ENCODE measurements at regions not wholly inside any gene's neighbourhood (a gene's known extent, or its start where the extent isn't known, plus 50 kb on each side); places are given as distances from the start of the nearest gene placed in this dataset.

DNA sequence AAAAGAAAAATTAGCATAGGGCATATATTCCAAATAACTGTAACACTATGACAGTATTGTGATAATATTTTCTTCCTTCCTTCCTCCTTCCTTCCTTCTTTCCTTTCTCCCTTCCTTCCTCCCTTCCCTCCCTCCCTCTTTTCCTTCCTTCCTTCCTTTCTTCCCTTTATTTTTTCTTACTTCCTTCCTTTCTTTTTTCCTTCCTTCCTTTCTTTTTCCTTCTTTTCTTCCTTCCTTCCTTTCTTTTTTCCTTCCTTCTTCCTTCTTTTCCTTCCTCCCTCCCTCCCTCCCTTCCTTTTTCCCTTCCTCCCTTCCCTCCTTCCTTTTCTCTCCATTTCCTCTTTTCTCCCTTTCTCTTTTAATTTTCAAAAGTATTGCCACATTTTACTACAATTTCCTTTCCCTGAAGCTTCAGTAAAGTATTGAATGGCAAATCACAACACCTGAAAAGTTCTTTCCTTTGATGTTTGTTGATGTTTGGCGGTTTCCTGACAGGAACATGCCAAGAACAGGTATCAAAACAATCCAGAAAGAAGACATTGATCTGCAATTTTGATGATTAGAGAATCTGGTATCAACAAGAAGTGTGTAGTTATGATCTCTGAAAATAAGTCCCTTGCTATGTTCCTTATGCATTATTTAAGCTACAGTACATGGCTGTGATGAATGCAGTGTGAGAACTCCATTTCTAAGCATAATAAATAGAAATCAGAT lies 253.1 kb upstream of the EDIL3 start:
- Mint-ChIP-seq H3K9me3 (no peaks in the 10 kb centered on the region), H3K4me3 (no peak overlapping the region), H3K36me3 (ENCODE audit: low read depth) (no peaks in the 10 kb centered on the region), H3K4me1 (ENCODE audit: low read depth) (no peaks in the 10 kb centered on the region), H3K27ac (no peak overlapping the region), H3K27me3 (no peaks in the 10 kb centered on the region)
- Histone ChIP-seq H3K27ac (ENCODE audit: low read depth in 1 of 2, low read length in 2 of 2) (no peak overlapping the region), H3K4me1 (ENCODE audit: insufficient read depth, low read length) (no peaks in the 10 kb centered on the region), H3K27me3 (ENCODE audit: control insufficient read depth in 1 of 2, insufficient read depth in 2 of 2, low read length in 2 of 2) (no peaks in the 10 kb centered on the region), H3K36me3 (ENCODE audit: insufficient read depth, low read length) (no peaks in the 10 kb centered on the region), H3K9me3 (ENCODE audit: control insufficient read depth in 1 of 2, insufficient read depth in 1 of 2, low read length in 2 of 2) (peaks cover 0 to 17% of the 10 kb centered on the region in 2 experiments), H3K4me3 (ENCODE audit: low read length) (no peak overlapping the region)
- ChIA-PET CTCF (no interaction called here), POLR2A (no interaction called here)
- DNase-seq (no peak), ATAC-seq (ENCODE audit: poor library complexity) (no peak)
- intact Hi-C loops (cut with DNase I, micrococcal nuclease), result no loop called here
- TF ChIP-seq, protein P1, sequence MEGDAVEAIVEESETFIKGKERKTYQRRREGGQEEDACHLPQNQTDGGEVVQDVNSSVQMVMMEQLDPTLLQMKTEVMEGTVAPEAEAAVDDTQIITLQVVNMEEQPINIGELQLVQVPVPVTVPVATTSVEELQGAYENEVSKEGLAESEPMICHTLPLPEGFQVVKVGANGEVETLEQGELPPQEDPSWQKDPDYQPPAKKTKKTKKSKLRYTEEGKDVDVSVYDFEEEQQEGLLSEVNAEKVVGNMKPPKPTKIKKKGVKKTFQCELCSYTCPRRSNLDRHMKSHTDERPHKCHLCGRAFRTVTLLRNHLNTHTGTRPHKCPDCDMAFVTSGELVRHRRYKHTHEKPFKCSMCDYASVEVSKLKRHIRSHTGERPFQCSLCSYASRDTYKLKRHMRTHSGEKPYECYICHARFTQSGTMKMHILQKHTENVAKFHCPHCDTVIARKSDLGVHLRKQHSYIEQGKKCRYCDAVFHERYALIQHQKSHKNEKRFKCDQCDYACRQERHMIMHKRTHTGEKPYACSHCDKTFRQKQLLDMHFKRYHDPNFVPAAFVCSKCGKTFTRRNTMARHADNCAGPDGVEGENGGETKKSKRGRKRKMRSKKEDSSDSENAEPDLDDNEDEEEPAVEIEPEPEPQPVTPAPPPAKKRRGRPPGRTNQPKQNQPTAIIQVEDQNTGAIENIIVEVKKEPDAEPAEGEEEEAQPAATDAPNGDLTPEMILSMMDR (IDR thresholded peaks at IDR 0.05), result no peak

DNA sequence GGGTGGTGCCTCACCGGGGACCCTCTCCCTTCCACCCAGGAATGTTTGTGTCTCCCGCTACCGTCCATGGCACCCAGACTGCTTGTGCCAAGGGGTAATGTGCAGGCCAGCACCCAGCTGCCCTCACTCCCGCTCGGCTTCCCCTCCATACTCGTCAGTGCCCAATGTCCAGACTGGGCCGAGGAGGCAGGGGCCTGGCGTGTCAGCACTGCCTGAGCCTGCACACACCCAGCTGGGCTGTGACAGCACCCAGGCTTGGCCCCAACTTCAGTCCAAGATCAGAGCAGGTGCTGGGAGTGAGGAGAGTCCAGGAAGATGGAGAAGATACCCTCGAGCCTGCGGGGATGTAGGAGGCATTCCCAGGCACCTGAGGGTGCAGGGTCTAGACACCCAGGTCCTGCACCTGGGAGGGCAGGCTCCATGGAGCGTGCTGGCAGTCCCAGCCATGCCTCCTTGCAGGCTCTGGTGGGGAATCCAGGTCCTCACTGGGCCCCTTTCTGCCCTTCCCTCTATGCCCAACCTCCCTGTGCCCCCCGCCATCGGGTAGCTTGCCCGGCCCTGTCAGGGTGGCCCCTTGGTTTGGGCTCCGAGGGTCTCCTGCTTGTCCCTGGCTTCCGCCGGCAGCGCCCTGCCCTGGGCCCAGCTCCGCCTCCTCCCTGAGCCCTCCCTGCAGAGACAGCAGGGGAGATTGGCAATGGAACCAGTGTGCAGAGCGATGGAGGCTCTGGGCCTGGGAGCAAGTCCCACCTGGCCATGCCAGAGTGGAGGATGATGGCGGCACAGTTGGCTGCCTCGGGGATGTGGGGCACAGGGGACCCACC lies 250.8 kb upstream of the EDIL3 start:
- Mint-ChIP-seq H3K4me1 (ENCODE audit: low read depth) (no peaks in the 10 kb centered on the region), H3K4me3 (no peak overlapping the region), H3K36me3 (ENCODE audit: low read depth) (no peaks in the 10 kb centered on the region), H3K27me3 (no peaks in the 10 kb centered on the region), H3K27ac (no peak overlapping the region), H3K9me3 (no peaks in the 10 kb centered on the region)
- no peak for ATAC-seq (ENCODE audit: poor library complexity)
- TF ChIP-seq, protein P1 (IDR thresholded peaks at IDR 0.05), result no peak
- Histone ChIP-seq H3K36me3 (ENCODE audit: insufficient read depth, low read length) (no peaks in the 10 kb centered on the region), H3K4me3 (ENCODE audit: low read length) (no peak overlapping the region), H3K9me3 (ENCODE audit: control insufficient read depth in 1 of 2, insufficient read depth in 1 of 2, low read length in 2 of 2) (peaks cover 0 to 17% of the 10 kb centered on the region in 2 experiments), H3K27me3 (ENCODE audit: control insufficient read depth in 1 of 2, insufficient read depth in 2 of 2, low read length in 2 of 2) (no peaks in the 10 kb centered on the region), H3K4me1 (ENCODE audit: insufficient read depth, low read length) (no peaks in the 10 kb centered on the region), H3K27ac (ENCODE audit: low read depth in 1 of 2, low read length in 2 of 2) (no peak overlapping the region)
- intact Hi-C loops (cut with DNase I, micrococcal nuclease), result no loop called here
- ChIA-PET POLR2A (no interaction called here), CTCF (no interaction called here)
- no peak for DNase-seq

DNA sequence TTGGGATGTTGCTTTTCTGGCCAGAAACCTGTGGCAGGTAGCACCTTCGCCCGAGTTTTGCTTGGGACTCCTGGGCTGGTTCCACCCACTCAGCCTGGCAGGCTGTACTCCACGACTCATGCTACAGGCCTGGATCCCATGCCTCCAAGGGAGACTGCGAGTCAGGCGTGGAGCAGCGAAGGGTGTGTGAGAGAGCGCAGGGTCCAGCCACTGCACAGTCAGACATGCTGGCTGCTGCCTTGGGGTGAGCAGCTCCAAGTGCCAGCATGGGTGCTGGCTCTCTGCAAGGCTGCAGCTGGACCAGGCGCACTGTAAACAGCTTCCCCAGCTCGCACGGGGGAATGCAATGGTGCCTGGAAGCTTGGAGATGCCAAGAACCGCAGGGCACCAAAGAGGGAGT lies 249.6 kb upstream of the EDIL3 start:
- intact Hi-C loops (cut with DNase I, micrococcal nuclease), result no loop called here
- Histone ChIP-seq H3K36me3 (ENCODE audit: insufficient read depth, low read length) (no peaks in the 10 kb centered on the region), H3K9me3 (ENCODE audit: control insufficient read depth in 1 of 2, insufficient read depth in 1 of 2, low read length in 2 of 2) (peaks cover 0 to 17% of the 10 kb centered on the region in 2 experiments), H3K27me3 (ENCODE audit: control insufficient read depth in 1 of 2, insufficient read depth in 2 of 2, low read length in 2 of 2) (no peaks in the 10 kb centered on the region), H3K27ac (ENCODE audit: low read depth in 1 of 2, low read length in 2 of 2) (no peak overlapping the region), H3K4me3 (ENCODE audit: low read length) (no peak overlapping the region), H3K4me1 (ENCODE audit: insufficient read depth, low read length) (no peaks in the 10 kb centered on the region)
- Mint-ChIP-seq H3K27me3 (no peaks in the 10 kb centered on the region), H3K36me3 (ENCODE audit: low read depth) (no peaks in the 10 kb centered on the region), H3K4me3 (no peak overlapping the region), H3K4me1 (ENCODE audit: low read depth) (no peaks in the 10 kb centered on the region), H3K27ac (no peak overlapping the region), H3K9me3 (no peaks in the 10 kb centered on the region)
- CTCF ChIA-PET, result no interaction called here
- DNase-seq (no peak), ATAC-seq (ENCODE audit: poor library complexity) (no peak)
- TF ChIP-seq, protein P1 (IDR thresholded peaks at IDR 0.05), result no peak
- POLR2A ChIA-PET, result no interaction called here
